Prostate gland (tissue), 2 donors: ENCODE measurements at regions not wholly inside any gene's neighbourhood (a gene's known extent, or its start where the extent isn't known, plus 50 kb on each side); places are given as distances from the start of the nearest gene placed in this dataset.

Experiments
- DNase-seq: peaks from one replicate; pipeline ENCODE4 v3.0.0-alpha.2; 2019; ENCODE audit warnings: low spot score
- H3K27ac ChIP-seq, 2 donors: fragments of 200-600 bp; sonication (generic); 2 replicates each; pipeline ENCODE4 v1.5.1; 2017 to 2019
- H3K27me3 ChIP-seq: fragments of 200-600 bp; sonication (generic); replicated peaks from 2 replicates; pipeline ENCODE4 v1.5.1; 2019; ENCODE audit not compliant: insufficient read depth
- H3K36me3 ChIP-seq, 2 donors: fragments of 200-600 bp; sonication (generic); 1 replicate in 1 of 2; 2 replicates in 1 of 2; pipeline versions ENCODE4 v1.5.1 to v1.8.1; 2017 to 2019
- H3K4me1 ChIP-seq: fragments of 200-600 bp; sonication (generic); replicated peaks from 2 replicates; pipeline ENCODE4 v1.5.1; 2019
- H3K4me3 ChIP-seq, 2 donors: fragments of 200-600 bp; sonication (generic); 2 replicates each; pipeline ENCODE4 v1.5.1; 2017 to 2019
- H3K9me3 ChIP-seq: fragments of 200-600 bp; sonication (generic); 2 replicates; pipeline ENCODE4 v1.5.1; 2017
- POLR2A ChIP-seq: fragments of 450-650 bp; IDR thresholded peaks from one replicate; pipeline ENCODE4 v1.6.1; 2016; ENCODE audit warnings: antibody characterized with exemption, mild to moderate bottlenecking
- POLR2AphosphoS5 ChIP-seq: sonication (generic); formaldehyde crosslinking; IDR thresholded peaks from one replicate; pipeline ENCODE4 v1.6.1; 2017; ENCODE audit warnings: antibody characterized with exemption
- WGBS: methylation state at CpG from one replicate; pipeline ENCODE4 v1.1.5; 2018; 5-methylcytosine and 5-hydroxymethylcytosine counted together
- intact Hi-C: fragments of 100-400 bp; cut with DNase I; formaldehyde crosslinking; loops from one replicate; pipeline ENCODE4 v1.14.2; 2022
- TF ChIP-seq, protein P1 (sequence below), 4 experiments: fragments of 200-600 bp in 2 of 4; fragments of 450-650 bp in 2 of 4; sonication (generic) in 2 of 4; IDR thresholded peaks; 1 replicate in 3 of 4; 2 replicates in 1 of 4; pipeline ENCODE4 v1.5.1; 2016 to 2019; ENCODE audit warnings: antibody characterized with exemption in 4 of 4, mild to moderate bottlenecking in 2 of 4, moderate library complexity in 2 of 4

DNA sequence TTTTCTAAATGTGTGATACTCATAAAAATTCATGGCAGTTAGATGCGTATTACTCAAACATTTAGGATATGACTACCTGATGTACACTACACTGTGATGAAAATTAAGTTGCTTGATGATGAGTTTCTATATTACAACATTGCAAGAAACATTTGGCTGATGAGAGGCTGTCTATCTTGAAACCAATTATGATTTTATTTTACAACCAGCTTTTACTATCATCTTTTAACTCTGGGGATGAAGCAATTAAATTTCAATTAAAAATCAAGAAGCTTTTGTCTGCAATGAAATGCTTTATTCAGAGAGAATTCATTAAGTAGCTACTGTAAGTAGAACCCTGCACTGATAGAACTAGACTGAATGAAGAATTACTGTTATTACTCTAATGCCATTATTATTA lies 500.4 kb downstream of the KCTD16 start:
- H3K36me3 ChIP-seq: no peaks in the 10 kb centered on the region
- H3K9me3 ChIP-seq: no peaks in the 10 kb centered on the region
- H3K4me1 ChIP-seq: no peaks in the 10 kb centered on the region
- no peak overlapping the region for H3K4me3 ChIP-seq
- no peak for TF ChIP-seq POLR2AphosphoS5
- DNase-seq: no peak
- intact Hi-C loops: no loop called here
- 87% methylated on average over 1 of the region's 1 CpG for WGBS
- no peak overlapping the region for H3K27ac ChIP-seq
- H3K27me3 ChIP-seq: no peaks in the 10 kb centered on the region

GRCh38 chr5:144659634-144660227 lies 489.1 kb downstream of the KCTD16 start:
- 90% methylated on average over 2 of the region's 2 CpGs for WGBS
- TF ChIP-seq, protein P1, sequence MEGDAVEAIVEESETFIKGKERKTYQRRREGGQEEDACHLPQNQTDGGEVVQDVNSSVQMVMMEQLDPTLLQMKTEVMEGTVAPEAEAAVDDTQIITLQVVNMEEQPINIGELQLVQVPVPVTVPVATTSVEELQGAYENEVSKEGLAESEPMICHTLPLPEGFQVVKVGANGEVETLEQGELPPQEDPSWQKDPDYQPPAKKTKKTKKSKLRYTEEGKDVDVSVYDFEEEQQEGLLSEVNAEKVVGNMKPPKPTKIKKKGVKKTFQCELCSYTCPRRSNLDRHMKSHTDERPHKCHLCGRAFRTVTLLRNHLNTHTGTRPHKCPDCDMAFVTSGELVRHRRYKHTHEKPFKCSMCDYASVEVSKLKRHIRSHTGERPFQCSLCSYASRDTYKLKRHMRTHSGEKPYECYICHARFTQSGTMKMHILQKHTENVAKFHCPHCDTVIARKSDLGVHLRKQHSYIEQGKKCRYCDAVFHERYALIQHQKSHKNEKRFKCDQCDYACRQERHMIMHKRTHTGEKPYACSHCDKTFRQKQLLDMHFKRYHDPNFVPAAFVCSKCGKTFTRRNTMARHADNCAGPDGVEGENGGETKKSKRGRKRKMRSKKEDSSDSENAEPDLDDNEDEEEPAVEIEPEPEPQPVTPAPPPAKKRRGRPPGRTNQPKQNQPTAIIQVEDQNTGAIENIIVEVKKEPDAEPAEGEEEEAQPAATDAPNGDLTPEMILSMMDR (IDR thresholded peaks at IDR 0.05): no peak
- TF ChIP-seq POLR2A (no peak), POLR2AphosphoS5 (no peak)
- Histone ChIP-seq H3K4me3 (no peak overlapping the region), H3K36me3 (no peaks in the 10 kb centered on the region), H3K27me3 (no peaks in the 10 kb centered on the region), H3K27ac (no peak overlapping the region), H3K4me1 (no peaks in the 10 kb centered on the region), H3K9me3 (no peaks in the 10 kb centered on the region)
- intact Hi-C loops: no loop called here
- no peak for DNase-seq

GRCh38 chr5:144644317-144644716 lies 473.6 kb downstream of the KCTD16 start:
- TF ChIP-seq POLR2A: no peak
- TF ChIP-seq, protein P1 (IDR thresholded peaks at IDR 0.05): no peak
- no peak for TF ChIP-seq POLR2AphosphoS5
- no peak for DNase-seq
- WGBS: 86% methylated on average over 3 of the region's 3 CpGs
- Histone ChIP-seq H3K27me3 (no peaks in the 10 kb centered on the region), H3K4me1 (no peaks in the 10 kb centered on the region), H3K27ac (no peak overlapping the region), H3K4me3 (no peak overlapping the region), H3K9me3 (no peaks in the 10 kb centered on the region), H3K36me3 (no peaks in the 10 kb centered on the region)
- intact Hi-C loops: no loop called here

- 70% methylated on average over 2 of the region's 2 CpGs for WGBS
- no peak for DNase-seq
- Histone ChIP-seq H3K4me1 (no peaks in the 10 kb centered on the region), H3K36me3 (no peaks in the 10 kb centered on the region), H3K9me3 (no peaks in the 10 kb centered on the region), H3K4me3 (no peak overlapping the region), H3K27ac (no peak overlapping the region), H3K27me3 (no peaks in the 10 kb centered on the region)
- intact Hi-C loops: no loop called here
- TF ChIP-seq, protein P1 (IDR thresholded peaks at IDR 0.05): no peak
- TF ChIP-seq POLR2A (no peak), POLR2AphosphoS5 (no peak)
Observed at GRCh38 chr5:144638787-144639186, 468.1 kb downstream of the KCTD16 start.

DNA sequence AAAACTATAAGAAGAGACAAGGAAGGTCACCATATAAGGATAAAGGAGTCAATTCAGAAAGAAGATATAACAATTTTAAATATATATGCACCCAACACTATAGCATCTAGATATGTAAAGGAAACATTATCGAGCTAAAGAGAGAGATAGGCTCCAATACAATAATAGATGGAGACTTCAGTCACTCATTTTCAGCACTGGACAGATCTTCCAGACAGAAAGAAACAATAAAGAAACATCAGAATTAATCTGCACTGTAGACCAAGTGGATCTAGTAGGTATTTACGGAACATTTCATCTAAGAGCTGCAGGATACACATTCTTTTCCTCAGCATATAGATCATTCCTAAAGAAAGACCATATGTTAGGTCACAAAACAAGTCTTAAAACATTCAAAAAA lies 463.5 kb downstream of the KCTD16 start:
- TF ChIP-seq POLR2AphosphoS5 (no peak), POLR2A (no peak)
- TF ChIP-seq, protein P1 (IDR thresholded peaks at IDR 0.05): no peak
- intact Hi-C loops: no loop called here
- no peak overlapping the region for H3K4me3 ChIP-seq
- 97% methylated on average over 2 of the region's 2 CpGs for WGBS
- no peak overlapping the region for H3K27ac ChIP-seq
- no peaks in the 10 kb centered on the region for H3K4me1 ChIP-seq
- H3K27me3 ChIP-seq: no peaks in the 10 kb centered on the region
- no peaks in the 10 kb centered on the region for H3K9me3 ChIP-seq
- no peaks in the 10 kb centered on the region for H3K36me3 ChIP-seq
- no peak for DNase-seq
